AG10803 (cell line): ENCODE measurements at regions not wholly inside any gene's neighbourhood (a gene's known extent, or its start where the extent isn't known, plus 50 kb on each side); places are given as distances from the start of the nearest gene placed in this dataset.

Source experiments
- DNase-seq: peaks from one replicate; pipeline ENCODE4 v3.0.0; 2010; ENCODE audit warnings: low read depth
- H3K4me3 ChIP-seq: 2 replicates; pipeline ENCODE4 v1.5.1; 2011; ENCODE audit warnings: mild to moderate bottlenecking, low read length, control low read depth
- TF ChIP-seq, protein P1 (sequence below): conservative IDR thresholded peaks from 2 replicates; pipeline ENCODE4 v1.5.1; 2011; ENCODE audit warnings: mild to moderate bottlenecking, low read length, control low read depth, inconsistent platforms

GRCh38 chr4:176583278-176583677 lies 209.4 kb downstream of the VEGFC start:
- no peak overlapping the region for H3K4me3 ChIP-seq
- TF ChIP-seq, protein P1, sequence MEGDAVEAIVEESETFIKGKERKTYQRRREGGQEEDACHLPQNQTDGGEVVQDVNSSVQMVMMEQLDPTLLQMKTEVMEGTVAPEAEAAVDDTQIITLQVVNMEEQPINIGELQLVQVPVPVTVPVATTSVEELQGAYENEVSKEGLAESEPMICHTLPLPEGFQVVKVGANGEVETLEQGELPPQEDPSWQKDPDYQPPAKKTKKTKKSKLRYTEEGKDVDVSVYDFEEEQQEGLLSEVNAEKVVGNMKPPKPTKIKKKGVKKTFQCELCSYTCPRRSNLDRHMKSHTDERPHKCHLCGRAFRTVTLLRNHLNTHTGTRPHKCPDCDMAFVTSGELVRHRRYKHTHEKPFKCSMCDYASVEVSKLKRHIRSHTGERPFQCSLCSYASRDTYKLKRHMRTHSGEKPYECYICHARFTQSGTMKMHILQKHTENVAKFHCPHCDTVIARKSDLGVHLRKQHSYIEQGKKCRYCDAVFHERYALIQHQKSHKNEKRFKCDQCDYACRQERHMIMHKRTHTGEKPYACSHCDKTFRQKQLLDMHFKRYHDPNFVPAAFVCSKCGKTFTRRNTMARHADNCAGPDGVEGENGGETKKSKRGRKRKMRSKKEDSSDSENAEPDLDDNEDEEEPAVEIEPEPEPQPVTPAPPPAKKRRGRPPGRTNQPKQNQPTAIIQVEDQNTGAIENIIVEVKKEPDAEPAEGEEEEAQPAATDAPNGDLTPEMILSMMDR = no peak
- DNase-seq = no peak

GRCh38 chr4:176584031-176584606 lies 208.6 kb downstream of the VEGFC start:
- peak; percentile 52 for DNase-seq
- no peak overlapping the region for H3K4me3 ChIP-seq
- TF ChIP-seq, protein P1 = no peak

DNA sequence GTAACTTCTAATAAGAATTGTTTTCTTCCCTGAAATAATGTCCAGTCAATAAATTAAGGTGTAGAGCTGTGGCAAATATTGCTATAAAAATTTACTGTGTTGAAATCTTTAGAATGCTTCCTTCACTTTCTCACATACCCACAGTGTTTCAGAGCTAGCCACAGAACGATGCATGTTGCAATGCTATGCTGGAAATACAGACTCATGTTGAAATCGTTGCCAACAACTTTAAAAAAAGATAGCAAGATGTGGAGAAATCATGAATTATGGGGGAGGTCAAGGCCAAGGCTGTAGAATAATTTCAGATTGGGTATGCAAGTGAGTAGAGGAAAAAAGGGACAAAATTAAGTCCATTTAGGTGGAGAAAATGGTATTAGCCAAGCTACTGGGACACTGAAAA lies 204.8 kb downstream of the VEGFC start:
- peak; percentile 97 for DNase-seq
- no peak overlapping the region for H3K4me3 ChIP-seq

GRCh38 chr4:176588436-176588835 lies 204.3 kb downstream of the VEGFC start:
- TF ChIP-seq, protein P1 = no peak
- no peak for DNase-seq

More for the DNA sequence above, 204.8 kb downstream of the VEGFC start:
- TF ChIP-seq, protein P1 = no peak

GRCh38 chr4:176592976-176593670 lies 199.6 kb downstream of the VEGFC start:
- H3K4me3 ChIP-seq = no peak overlapping the region
- TF ChIP-seq, protein P1 = no peak
- DNase-seq = no peak

More at GRCh38 chr4:176588436-176588835, 204.3 kb downstream of the VEGFC start:
- H3K4me3 ChIP-seq = no peak overlapping the region

- TF ChIP-seq, protein P1 = no peak
- no peak overlapping the region for H3K4me3 ChIP-seq
- no peak for DNase-seq
Observed at GRCh38 chr4:176593943-176594342, 198.8 kb downstream of the VEGFC start.

DNA sequence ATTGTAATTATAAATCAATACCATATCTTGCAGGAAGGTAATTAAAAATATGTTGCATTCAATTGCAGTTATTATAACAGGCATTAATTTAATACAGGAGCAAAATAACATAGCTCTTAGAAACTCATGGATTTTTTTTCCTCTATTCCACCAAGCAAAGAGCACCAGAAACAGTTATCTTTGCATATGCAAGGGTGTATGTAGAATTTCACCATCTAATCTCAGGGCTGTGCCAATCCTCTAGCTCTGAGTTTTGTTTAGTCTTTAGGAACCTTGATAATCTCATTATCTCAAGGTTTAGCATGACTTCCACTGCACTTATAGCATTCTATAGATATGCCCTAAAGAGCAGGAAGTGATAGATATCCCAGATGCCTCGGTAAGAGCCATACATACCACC lies 197.5 kb downstream of the VEGFC start:
- no peak overlapping the region for H3K4me3 ChIP-seq
- TF ChIP-seq, protein P1 = no peak

More for the DNA sequence above, 197.5 kb downstream of the VEGFC start:
- DNase-seq = no peak
